ENCODE measurements at regions not wholly inside any gene's neighbourhood (a gene's known extent, or its start where the extent isn't known, plus 50 kb on each side); places are given as distances from the start of the nearest gene placed in this dataset.

DNA sequence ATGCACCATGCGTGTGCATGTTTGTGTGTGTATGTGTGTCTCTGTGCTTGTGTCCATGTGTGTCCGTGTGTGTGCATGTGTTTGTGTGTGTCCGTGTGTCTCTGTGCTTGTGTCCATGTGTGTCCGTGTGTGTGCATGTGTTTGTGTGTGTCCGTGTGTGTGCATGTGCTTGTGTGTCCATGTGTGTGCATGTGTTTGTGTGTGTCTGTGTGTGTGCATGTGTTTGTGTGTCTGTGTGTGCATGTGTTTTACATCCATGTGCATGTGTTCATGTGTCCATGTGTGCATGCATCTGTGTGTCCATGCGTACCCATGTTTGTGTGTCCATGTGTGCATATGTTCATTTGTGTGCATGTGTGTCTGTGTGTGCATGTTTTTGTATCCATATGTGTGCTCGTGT is 100.5 kb downstream of the LBH start:
- H4K20me1 ChIP-seq (replicated peaks; ENCODE audit: control insufficient read depth, extremely low read depth, insufficient read depth, low read length), result no peaks in the 10 kb centered on the region
- H3K27me3 ChIP-seq (ENCODE audit: control insufficient read depth in 2 of 2, insufficient read depth in 2 of 2, low read length in 2 of 2), result no peaks in the 10 kb centered on the region
- H3K9me3 ChIP-seq (replicated peaks; ENCODE audit: control insufficient read depth, insufficient read depth, low read length), result no peaks in the 10 kb centered on the region
- H3K4me1 ChIP-seq (ENCODE audit: control insufficient read depth, extremely low read depth, insufficient read depth, low read length), result no peaks in the 10 kb centered on the region
- CTCF ChIA-PET, result no interaction called here
- DNase-seq (ENCODE audit: low read depth, low spot score) (no peak), FAIRE-seq (no peak)
- no peak overlapping the region for H2AFZ ChIP-seq (ENCODE audit: low read depth, low read length)
- intact Hi-C loops (cut with micrococcal nuclease) (no loop called here), dilution Hi-C loops (cut with MboI; ENCODE audit: extremely low pct_ligation_motif_present, low sequenced_read_pairs) (no loop called here)
- no peak overlapping the region for H3K27ac ChIP-seq (ENCODE audit: insufficient read depth, low read depth, low read length)
- no TSS peak for BruUV-seq (replicated peaks)
- no peaks in the 10 kb centered on the region for H3K9me1 ChIP-seq (replicated peaks; ENCODE audit: control insufficient read depth, extremely low read depth, insufficient read depth, low read length)
- H3K4me2 ChIP-seq (ENCODE audit: insufficient read depth, low read length), result no peak overlapping the region
- no peak overlapping the region for H3K4me3 ChIP-seq (replicated peaks in 1 of 3; ENCODE audit: insufficient read depth in 1 of 3, low read depth in 1 of 3, low read length in 3 of 3)
- H3K9ac ChIP-seq (replicated peaks; ENCODE audit: extremely low read depth, insufficient read depth, low read length), result no peak overlapping the region
- TF ChIP-seq POLR2A (IDR thresholded peaks at IDR 0.05; ENCODE audit: low read depth, low read length), result no peak
- TF ChIP-seq, protein P1, sequence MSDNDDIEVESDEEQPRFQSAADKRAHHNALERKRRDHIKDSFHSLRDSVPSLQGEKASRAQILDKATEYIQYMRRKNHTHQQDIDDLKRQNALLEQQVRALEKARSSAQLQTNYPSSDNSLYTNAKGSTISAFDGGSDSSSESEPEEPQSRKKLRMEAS (IDR thresholded peaks at IDR 0.05; ENCODE audit: insufficient read depth, insufficient read length), result peak; percentile 48
- H3K36me3 ChIP-seq (ENCODE audit: control insufficient read depth in 2 of 2, extremely low read depth in 1 of 2, insufficient read depth in 2 of 2, low read length in 2 of 2), result no peaks in the 10 kb centered on the region
- POLR2A ChIA-PET, result no interaction called here
- H3K79me2 ChIP-seq (ENCODE audit: control insufficient read depth, insufficient read depth, low read length), result no peaks in the 10 kb centered on the region

DNA sequence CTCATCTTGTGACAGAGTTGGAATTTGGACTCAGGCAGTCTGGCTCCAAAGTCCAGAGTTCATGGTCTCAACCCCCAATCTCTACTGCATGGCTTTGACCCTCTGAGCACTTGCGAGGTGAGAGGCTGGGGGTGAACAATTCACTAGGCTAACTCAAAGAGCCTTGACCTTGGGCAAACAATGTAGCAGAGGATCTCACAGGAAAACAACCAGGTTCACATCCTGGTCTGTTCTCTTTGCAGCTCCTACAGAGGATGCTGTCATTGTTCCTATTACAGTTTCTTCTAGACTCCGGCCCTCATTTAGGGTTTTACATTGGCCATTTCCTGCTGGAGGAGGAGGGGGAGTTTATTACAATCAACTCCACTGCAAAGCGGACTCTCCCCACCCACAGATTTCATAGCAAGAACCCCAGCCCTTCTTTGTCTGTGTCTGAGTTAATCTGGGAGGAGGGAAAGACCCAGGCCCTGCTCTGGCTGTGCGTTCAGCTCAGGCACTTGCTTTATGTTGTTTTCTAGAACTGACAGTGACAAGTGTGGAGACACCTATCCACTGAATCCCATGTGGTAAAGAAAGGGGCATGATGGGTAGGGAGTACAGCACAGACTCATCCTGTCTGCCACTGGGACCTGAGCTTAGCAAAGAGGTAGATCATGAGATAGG is 101.6 kb downstream of the LBH start:
- Histone ChIP-seq H3K27me3 (ENCODE audit: control insufficient read depth in 2 of 2, insufficient read depth in 2 of 2, low read length in 2 of 2) (no peaks in the 10 kb centered on the region), H3K79me2 (ENCODE audit: control insufficient read depth, insufficient read depth, low read length) (no peaks in the 10 kb centered on the region), H3K9ac (replicated peaks; ENCODE audit: extremely low read depth, insufficient read depth, low read length) (no peak overlapping the region), H3K4me2 (ENCODE audit: insufficient read depth, low read length) (no peak overlapping the region), H4K20me1 (replicated peaks; ENCODE audit: control insufficient read depth, extremely low read depth, insufficient read depth, low read length) (no peaks in the 10 kb centered on the region), H3K9me1 (replicated peaks; ENCODE audit: control insufficient read depth, extremely low read depth, insufficient read depth, low read length) (no peaks in the 10 kb centered on the region), H3K36me3 (ENCODE audit: control insufficient read depth in 2 of 2, extremely low read depth in 1 of 2, insufficient read depth in 2 of 2, low read length in 2 of 2) (no peaks in the 10 kb centered on the region), H3K4me1 (ENCODE audit: control insufficient read depth, extremely low read depth, insufficient read depth, low read length) (no peaks in the 10 kb centered on the region), H3K9me3 (replicated peaks; ENCODE audit: control insufficient read depth, insufficient read depth, low read length) (no peaks in the 10 kb centered on the region), H3K4me3 (replicated peaks in 1 of 3; ENCODE audit: insufficient read depth in 1 of 3, low read depth in 1 of 3, low read length in 3 of 3) (no peak overlapping the region), H2AFZ (ENCODE audit: low read depth, low read length) (no peak overlapping the region), H3K27ac (ENCODE audit: insufficient read depth, low read depth, low read length) (no peak overlapping the region)
- no TSS peak for BruUV-seq (replicated peaks)
- ChIA-PET POLR2A (no interaction called here), CTCF (no interaction called here)
- DNase-seq (ENCODE audit: low read depth, low spot score) (no peak), FAIRE-seq (no peak)
- TF ChIP-seq FOS (IDR thresholded peaks at IDR 0.05; ENCODE audit: borderline replicate concordance, insufficient read depth, low read length) (no peak), MYC (IDR thresholded peaks at IDR 0.05; ENCODE audit: low read depth, low read length) (no peak), POLR2AphosphoS5 (IDR thresholded peaks at IDR 0.05; ENCODE audit: insufficient read depth, low read depth, low read length) (no peak), CTCF (IDR thresholded peaks at IDR 0.05; ENCODE audit: extremely low read depth in 1 of 2, insufficient read depth in 1 of 2, low read depth in 1 of 2, low read length in 2 of 2) (no peak), JUN (IDR thresholded peaks at IDR 0.05; ENCODE audit: borderline replicate concordance, insufficient read depth, insufficient read length, low read depth) (no peak), POLR2A (IDR thresholded peaks at IDR 0.05; ENCODE audit: low read depth, low read length) (no peak)
- dilution Hi-C loops (cut with MboI; ENCODE audit: extremely low pct_ligation_motif_present, low sequenced_read_pairs), result no loop called here
- intact Hi-C loops (cut with micrococcal nuclease), result no loop called here

Measured in endothelial cell of umbilical vein (primary cell).